ENCODE measurements at regions not wholly inside any gene's neighbourhood (a gene's known extent, or its start where the extent isn't known, plus 50 kb on each side); places are given as distances from the start of the nearest gene placed in this dataset.
A peak's percentile ranks its signal among the peaks of the same experiment; 100 is the strongest.
"Not testable (repeated sequence)": the region's sequence is repeated elsewhere in the genome, so short reads cannot be mapped to it uniquely, and the experiment has no call there.

- Mint-ChIP-seq H3K27me3 (no peaks in the 10 kb centered on the region), H3K4me3 (no peak overlapping the region), H3K9me3 (peaks cover 0 to 8% (median 0%) of the 10 kb centered on the region in 7 donors), H3K27ac (no peak overlapping the region), H3K36me3 (no peaks in the 10 kb centered on the region), H3K4me1 (no peaks in the 10 kb centered on the region)
- ATAC-seq (ENCODE audit: low read depth in 2 of 2) (no peak), DNase-seq (no peak)
Measured at GRCh38 chr4:157706155-157706554, 466.7 kb downstream of the GASK1B start.

GRCh38 chr4:157702831-157703230 lies 470.0 kb downstream of the GASK1B start:
- H3K4me3 Mint-ChIP-seq: no peak overlapping the region
- H3K27me3 Mint-ChIP-seq: no peaks in the 10 kb centered on the region
- peak overlapping the region in 1 of 6 donors; percentile 42 for H3K27ac Mint-ChIP-seq
- no peaks in the 10 kb centered on the region for H3K36me3 Mint-ChIP-seq
- H3K4me1 Mint-ChIP-seq: no peaks in the 10 kb centered on the region
- peaks cover 0 to 8% (median 0%) of the 10 kb centered on the region in 7 donors for H3K9me3 Mint-ChIP-seq
- ATAC-seq (ENCODE audit: low read depth in 2 of 2) (no peak), DNase-seq (no peak)

GRCh38 chr4:157701695-157701994 lies 471.2 kb downstream of the GASK1B start:
- Mint-ChIP-seq H3K4me3 (no peak overlapping the region), H3K27me3 (no peaks in the 10 kb centered on the region), H3K4me1 (no peaks in the 10 kb centered on the region), H3K36me3 (no peaks in the 10 kb centered on the region), H3K9me3 (peaks cover 0 to 3% (median 0%) of the 10 kb centered on the region in 7 donors), H3K27ac (no peak overlapping the region)
- no peak for ATAC-seq (ENCODE audit: low read depth in 2 of 2)
- no peak for DNase-seq

GRCh38 chr4:157700898-157701694 lies 471.7 kb downstream of the GASK1B start:
- no peak for DNase-seq
- Mint-ChIP-seq H3K4me3 (no peak overlapping the region), H3K27ac (no peak overlapping the region), H3K4me1 (no peaks in the 10 kb centered on the region), H3K27me3 (no peaks in the 10 kb centered on the region), H3K36me3 (no peaks in the 10 kb centered on the region), H3K9me3 (no peaks in the 10 kb centered on the region)
- no peak for ATAC-seq (ENCODE audit: low read depth in 2 of 2)

GRCh38 chr4:157689476-157689875 lies 468.9 kb downstream of the GRIA2 start:
- H3K27ac Mint-ChIP-seq: no peak overlapping the region
- H3K4me1 Mint-ChIP-seq: no peaks in the 10 kb centered on the region
- H3K9me3 Mint-ChIP-seq: peaks cover 0 to 4% (median 0%) of the 10 kb centered on the region in 7 donors
- no peaks in the 10 kb centered on the region for H3K27me3 Mint-ChIP-seq
- H3K36me3 Mint-ChIP-seq: no peaks in the 10 kb centered on the region
- ATAC-seq (ENCODE audit: low read depth in 2 of 2) (no peak), DNase-seq (no peak)
- no peak overlapping the region for H3K4me3 Mint-ChIP-seq

- ATAC-seq (ENCODE audit: low read depth in 2 of 2): no peak
- H3K27me3 Mint-ChIP-seq: no peaks in the 10 kb centered on the region
- no peak overlapping the region for H3K27ac Mint-ChIP-seq
- H3K4me1 Mint-ChIP-seq: no peaks in the 10 kb centered on the region
- H3K36me3 Mint-ChIP-seq: no peaks in the 10 kb centered on the region
- H3K4me3 Mint-ChIP-seq: no peak overlapping the region
- peaks cover 0 to 3% (median 0%) of the 10 kb centered on the region in 7 donors for H3K9me3 Mint-ChIP-seq
- no peak for DNase-seq
Measured at GRCh38 chr4:157687971-157688370, 467.4 kb downstream of the GRIA2 start.

- not testable (repeated sequence) for H3K36me3 Mint-ChIP-seq; H3K4me1 Mint-ChIP-seq; ATAC-seq (ENCODE audit: low read depth in 2 of 2); H3K27ac Mint-ChIP-seq; DNase-seq; H3K4me3 Mint-ChIP-seq; H3K27me3 Mint-ChIP-seq
- peaks cover 0 to 16% (median 7%) of the 10 kb centered on the region in 7 donors for H3K9me3 Mint-ChIP-seq
Measured at GRCh38 chr4:157679326-157679725, 458.8 kb downstream of the GRIA2 start.

- Mint-ChIP-seq H3K9me3 (peaks cover 0 to 16% (median 7%) of the 10 kb centered on the region in 7 donors), H3K4me3 (no peak overlapping the region), H3K4me1 (no peaks in the 10 kb centered on the region), H3K27me3 (no peaks in the 10 kb centered on the region), H3K36me3 (no peaks in the 10 kb centered on the region), H3K27ac (no peak overlapping the region)
- no peak for ATAC-seq (ENCODE audit: low read depth in 2 of 2)
- DNase-seq: no peak
Measured at GRCh38 chr4:157678478-157678877, 457.9 kb downstream of the GRIA2 start.

- ATAC-seq (ENCODE audit: low read depth in 2 of 2) (no peak), DNase-seq (no peak)
- no peaks in the 10 kb centered on the region for H3K36me3 Mint-ChIP-seq
- H3K4me1 Mint-ChIP-seq: no peaks in the 10 kb centered on the region
- no peaks in the 10 kb centered on the region for H3K27me3 Mint-ChIP-seq
- no peak overlapping the region for H3K4me3 Mint-ChIP-seq
- peaks cover 0 to 16% (median 6%) of the 10 kb centered on the region in 7 donors for H3K9me3 Mint-ChIP-seq
- H3K27ac Mint-ChIP-seq: no peak overlapping the region
Measured at GRCh38 chr4:157674699-157675098, 454.2 kb downstream of the GRIA2 start.

GRCh38 chr4:157667836-157668235 lies 447.3 kb downstream of the GRIA2 start:
- H3K27me3 Mint-ChIP-seq: no peaks in the 10 kb centered on the region
- ATAC-seq (ENCODE audit: low read depth in 2 of 2) (no peak), DNase-seq (no peak)
- no peak overlapping the region for H3K27ac Mint-ChIP-seq
- H3K9me3 Mint-ChIP-seq: peaks cover 0 to 2% (median 0%) of the 10 kb centered on the region in 7 donors
- no peak overlapping the region for H3K4me3 Mint-ChIP-seq
- no peaks in the 10 kb centered on the region for H3K4me1 Mint-ChIP-seq
- no peaks in the 10 kb centered on the region for H3K36me3 Mint-ChIP-seq

- Mint-ChIP-seq H3K4me1 (no peaks in the 10 kb centered on the region), H3K36me3 (no peaks in the 10 kb centered on the region), H3K27ac (peak overlapping the region in 1 of 6 donors; percentile 2), H3K9me3 (peaks cover 0 to 2% (median 0%) of the 10 kb centered on the region in 7 donors), H3K4me3 (no peak overlapping the region), H3K27me3 (no peaks in the 10 kb centered on the region)
- DNase-seq (no peak), ATAC-seq (ENCODE audit: low read depth in 2 of 2) (no peak)
Measured at GRCh38 chr4:157664726-157665125, 444.2 kb downstream of the GRIA2 start.

- DNase-seq (no peak), ATAC-seq (ENCODE audit: low read depth in 2 of 2) (no peak)
- H3K36me3 Mint-ChIP-seq: no peaks in the 10 kb centered on the region
- peaks cover 0 to 8% (median 0%) of the 10 kb centered on the region in 7 donors for H3K9me3 Mint-ChIP-seq
- no peak overlapping the region for H3K27ac Mint-ChIP-seq
- H3K4me1 Mint-ChIP-seq: no peaks in the 10 kb centered on the region
- H3K4me3 Mint-ChIP-seq: no peak overlapping the region
- no peaks in the 10 kb centered on the region for H3K27me3 Mint-ChIP-seq
Measured at GRCh38 chr4:157655096-157655809, 434.7 kb downstream of the GRIA2 start.

- no peak for ATAC-seq (ENCODE audit: low read depth in 2 of 2)
- Mint-ChIP-seq H3K4me1 (no peaks in the 10 kb centered on the region), H3K4me3 (no peak overlapping the region), H3K27ac (no peak overlapping the region), H3K36me3 (no peaks in the 10 kb centered on the region), H3K27me3 (no peaks in the 10 kb centered on the region), H3K9me3 (peaks cover 0 to 16% (median 4%) of the 10 kb centered on the region in 7 donors)
- DNase-seq: no peak
Measured at GRCh38 chr4:157643257-157643656, 422.7 kb downstream of the GRIA2 start.

GRCh38 chr4:157634057-157634456 lies 413.5 kb downstream of the GRIA2 start:
- Mint-ChIP-seq H3K27ac (no peak overlapping the region), H3K36me3 (no peaks in the 10 kb centered on the region), H3K27me3 (no peaks in the 10 kb centered on the region), H3K4me1 (no peaks in the 10 kb centered on the region), H3K9me3 (peaks cover 0 to 19% (median 5%) of the 10 kb centered on the region in 7 donors), H3K4me3 (no peak overlapping the region)
- DNase-seq: no peak
- ATAC-seq (ENCODE audit: low read depth in 2 of 2): no peak
